Transverse colon (tissue), 3 donors: ENCODE measurements at regions not wholly inside any gene's neighbourhood (a gene's known extent, or its start where the extent isn't known, plus 50 kb on each side); places are given as distances from the start of the nearest gene placed in this dataset.

ENCODE experiments used
- CTCF ChIP-seq, 5 experiments: fragments of 200-600 bp in 3 of 5; fragments of 450-650 bp in 2 of 5; sonication (generic) in 3 of 5; IDR thresholded peaks; 1 replicate in 2 of 5; 2 replicates in 3 of 5; pipeline ENCODE4 v1.5.1; 2016 to 2017; ENCODE audit warnings: antibody characterized with exemption in 5 of 5, inconsistent platforms in 3 of 5, mild to moderate bottlenecking in 2 of 5, moderate library complexity in 1 of 5
- POLR2A ChIP-seq: fragments of 450-650 bp; IDR thresholded peaks from one replicate; pipeline ENCODE4 v1.6.1; 2016; ENCODE audit warnings: antibody characterized with exemption, mild to moderate bottlenecking, moderate library complexity

DNA sequence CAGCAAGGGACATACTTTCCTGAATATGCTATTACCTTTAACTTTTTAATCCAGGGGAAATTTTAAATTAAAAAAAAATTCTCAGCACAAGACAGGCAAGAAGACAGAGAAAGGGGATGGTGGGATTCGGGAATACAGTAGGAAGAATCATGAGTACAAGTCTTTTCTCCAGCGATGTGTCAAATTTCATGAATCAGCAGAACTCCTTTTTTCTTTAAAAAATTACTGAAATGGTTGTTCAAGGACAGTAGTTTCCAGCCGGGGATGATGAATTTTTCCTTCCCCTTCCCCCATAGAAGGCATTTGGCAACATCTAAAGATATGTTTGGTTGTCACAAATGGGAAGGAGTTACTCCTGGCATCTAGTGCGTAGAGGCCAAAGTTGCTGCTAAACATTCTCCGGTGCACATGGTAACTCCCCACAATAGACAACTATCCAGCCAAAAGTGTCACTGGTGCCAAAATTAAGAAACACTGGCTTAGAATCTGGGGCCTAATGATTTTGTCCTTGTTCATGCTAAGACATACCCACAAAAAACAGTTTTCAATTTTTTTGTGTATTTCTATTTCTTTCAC lies 450.2 kb downstream of the CBLN4 start:
- TF ChIP-seq CTCF (IDR thresholded peaks at IDR 0.05) (no peak), POLR2A (no peak)
